OCI-M2 (cell line): ENCODE measurements at regions not wholly inside any gene's neighbourhood (a gene's known extent, or its start where the extent isn't known, plus 50 kb on each side); places are given as distances from the start of the nearest gene placed in this dataset.

Experiments
- DNase-seq: peaks from one replicate; lab custom pipeline; 2025; ENCODE audit not compliant: unreplicated experiment; lab: John Stamatoyannopoulos, UW

- no peak for DNase-seq
Observed at GRCh38 chr11:15579287-15580001, 464.7 kb downstream of the INSC start.

- DNase-seq, result no peak
Observed at GRCh38 chr11:15580056-15580774, 465.5 kb downstream of the INSC start.

GRCh38 chr11:15580775-15581095 lies 466.0 kb downstream of the INSC start:
- no peak for DNase-seq

GRCh38 chr11:15584158-15584557 lies 469.4 kb downstream of the INSC start:
- no peak for DNase-seq

- no peak for DNase-seq
Observed at GRCh38 chr11:15585602-15586331, 471.0 kb downstream of the INSC start.

GRCh38 chr11:15586741-15587473 lies 472.2 kb downstream of the INSC start:
- no peak for DNase-seq

GRCh38 chr11:15589070-15589626 lies 474.4 kb downstream of the INSC start:
- DNase-seq, result no peak

GRCh38 chr11:15590132-15590531 lies 475.4 kb downstream of the INSC start:
- no peak for DNase-seq

GRCh38 chr11:15591112-15591537 lies 476.4 kb downstream of the INSC start:
- no peak for DNase-seq

- DNase-seq, result no peak
Observed at GRCh38 chr11:15594607-15595006, 479.9 kb downstream of the INSC start.

- no peak for DNase-seq
Observed at GRCh38 chr11:15599376-15599775, 484.7 kb downstream of the INSC start.

GRCh38 chr11:15602047-15602446 lies 487.3 kb downstream of the INSC start:
- no peak for DNase-seq

GRCh38 chr11:15602785-15603567 lies 488.3 kb downstream of the INSC start:
- no peak for DNase-seq

GRCh38 chr11:15605094-15605493 lies 490.4 kb downstream of the INSC start:
- DNase-seq, result no peak

GRCh38 chr11:15607361-15608036 lies 492.8 kb downstream of the INSC start:
- DNase-seq, result no peak

GRCh38 chr11:15609445-15609844 lies 494.7 kb downstream of the INSC start:
- no peak for DNase-seq

- DNase-seq, result no peak
Observed at GRCh38 chr11:15610881-15611280, 496.2 kb downstream of the INSC start.

GRCh38 chr11:15613251-15613650 lies 498.5 kb downstream of the INSC start:
- DNase-seq, result no peak

- no peak for DNase-seq
Observed at GRCh38 chr11:15613789-15614188, 499.1 kb downstream of the INSC start.
